ENCODE measurements at regions not wholly inside any gene's neighbourhood (a gene's known extent, or its start where the extent isn't known, plus 50 kb on each side); places are given as distances from the start of the nearest gene placed in this dataset.

DNA sequence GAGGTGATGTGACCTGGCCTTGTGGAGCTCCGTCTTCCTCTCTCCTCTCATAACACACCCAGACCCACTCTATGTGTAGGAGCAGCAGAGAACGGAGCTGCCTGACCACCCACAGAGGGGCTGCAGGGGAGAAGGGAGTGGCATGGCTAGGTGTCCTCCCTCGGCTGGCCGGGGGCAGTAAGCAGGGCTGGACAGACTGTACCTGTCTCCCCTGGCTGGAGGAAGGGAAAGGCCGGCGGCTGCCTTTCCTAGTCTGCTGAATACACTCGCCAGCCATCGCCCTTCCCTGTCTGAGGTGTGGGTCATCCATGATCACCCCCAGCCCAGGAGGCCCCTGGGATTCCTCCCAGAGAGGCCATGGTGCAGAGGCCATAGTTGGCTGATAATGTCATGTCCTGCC is 187.2 kb upstream of the AJAP1 start:
- 66 to 81% (median 79%) methylated on average over 8 of the region's 8 CpGs for WGBS, 5 donors
- Histone ChIP-seq H3K36me3 (no peaks in the 10 kb centered on the region), H3K9me3 (no peaks in the 10 kb centered on the region), H3K27me3 (peaks cover 0 to 18% (median 0%) of the 10 kb centered on the region in 3 donors), H3K27ac (no peak overlapping the region), H3K4me3 (no peak overlapping the region), H3K4me1 (no peaks in the 10 kb centered on the region)
- intact Hi-C loops (cut with DNase I; ENCODE audit: low total_unique reads): no loop called here
- TF ChIP-seq POLR2A (IDR thresholded peaks at IDR 0.05): no peak
- no peak for TF ChIP-seq EP300 (IDR thresholded peaks at IDR 0.05)
- TF ChIP-seq POLR2AphosphoS5 (IDR thresholded peaks at IDR 0.05): no peak
- TF ChIP-seq, protein P1, sequence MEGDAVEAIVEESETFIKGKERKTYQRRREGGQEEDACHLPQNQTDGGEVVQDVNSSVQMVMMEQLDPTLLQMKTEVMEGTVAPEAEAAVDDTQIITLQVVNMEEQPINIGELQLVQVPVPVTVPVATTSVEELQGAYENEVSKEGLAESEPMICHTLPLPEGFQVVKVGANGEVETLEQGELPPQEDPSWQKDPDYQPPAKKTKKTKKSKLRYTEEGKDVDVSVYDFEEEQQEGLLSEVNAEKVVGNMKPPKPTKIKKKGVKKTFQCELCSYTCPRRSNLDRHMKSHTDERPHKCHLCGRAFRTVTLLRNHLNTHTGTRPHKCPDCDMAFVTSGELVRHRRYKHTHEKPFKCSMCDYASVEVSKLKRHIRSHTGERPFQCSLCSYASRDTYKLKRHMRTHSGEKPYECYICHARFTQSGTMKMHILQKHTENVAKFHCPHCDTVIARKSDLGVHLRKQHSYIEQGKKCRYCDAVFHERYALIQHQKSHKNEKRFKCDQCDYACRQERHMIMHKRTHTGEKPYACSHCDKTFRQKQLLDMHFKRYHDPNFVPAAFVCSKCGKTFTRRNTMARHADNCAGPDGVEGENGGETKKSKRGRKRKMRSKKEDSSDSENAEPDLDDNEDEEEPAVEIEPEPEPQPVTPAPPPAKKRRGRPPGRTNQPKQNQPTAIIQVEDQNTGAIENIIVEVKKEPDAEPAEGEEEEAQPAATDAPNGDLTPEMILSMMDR (IDR thresholded peaks at IDR 0.05): no peak
- no peak for DNase-seq

- no peak overlapping the region for H3K27ac ChIP-seq
- no peak for TF ChIP-seq EP300 (IDR thresholded peaks at IDR 0.05)
- TF ChIP-seq, protein P1 (IDR thresholded peaks at IDR 0.05): no peak
- no peak for TF ChIP-seq POLR2AphosphoS5 (IDR thresholded peaks at IDR 0.05)
- no peak for TF ChIP-seq POLR2A (IDR thresholded peaks at IDR 0.05)
- WGBS, 5 donors: 50 to 88% (median 84%) methylated on average over 1 to 8 of the region's 8 CpGs
These were observed 186.0 kb upstream of the AJAP1 start for GRCh38 chr1:4468386-4468785.

GRCh38 chr1:4468804-4469514 is 185.4 kb upstream of the AJAP1 start:
- H3K9me3 ChIP-seq: no peaks in the 10 kb centered on the region
- no peak overlapping the region for H3K27ac ChIP-seq
- intact Hi-C loops (cut with DNase I; ENCODE audit: low total_unique reads): no loop called here
- no peak overlapping the region for H3K4me3 ChIP-seq
- 75 to 92% (median 79%) methylated on average over 9 of the region's 9 CpGs for WGBS, 5 donors
- DNase-seq: no peak
- no peaks in the 10 kb centered on the region for H3K36me3 ChIP-seq
- no peaks in the 10 kb centered on the region for H3K4me1 ChIP-seq
- TF ChIP-seq POLR2A (IDR thresholded peaks at IDR 0.05) (no peak), POLR2AphosphoS5 (IDR thresholded peaks at IDR 0.05) (no peak), EP300 (IDR thresholded peaks at IDR 0.05) (no peak)
- TF ChIP-seq, protein P1 (IDR thresholded peaks at IDR 0.05): no peak
- peaks cover 0 to 18% (median 0%) of the 10 kb centered on the region in 3 donors for H3K27me3 ChIP-seq

More at GRCh38 chr1:4468386-4468785, 186.0 kb upstream of the AJAP1 start:
- no peak for DNase-seq
- Histone ChIP-seq H3K9me3 (no peaks in the 10 kb centered on the region), H3K27me3 (peaks cover 0 to 18% (median 0%) of the 10 kb centered on the region in 3 donors), H3K4me3 (no peak overlapping the region), H3K4me1 (no peaks in the 10 kb centered on the region), H3K36me3 (no peaks in the 10 kb centered on the region)
- intact Hi-C loops (cut with DNase I; ENCODE audit: low total_unique reads): no loop called here

DNA sequence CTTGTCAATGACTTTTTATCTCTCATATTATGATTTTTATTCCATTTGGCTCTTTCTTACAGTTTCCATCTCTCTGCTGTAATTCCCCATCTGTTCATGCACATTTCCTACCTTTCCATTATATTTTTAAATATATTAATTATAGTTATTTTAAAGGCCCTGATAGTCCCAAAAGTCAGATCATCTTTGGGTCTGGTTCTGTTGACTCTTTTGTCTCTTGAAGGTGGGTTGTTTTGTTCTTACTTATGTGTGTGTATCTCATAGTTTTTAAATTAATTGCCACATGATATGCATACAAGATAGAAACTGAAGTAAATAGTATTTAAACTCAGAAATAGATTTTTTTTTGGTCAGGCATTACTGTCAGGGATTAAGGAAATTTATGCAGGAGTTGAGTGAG is 178.0 kb upstream of the AJAP1 start:
- Histone ChIP-seq H3K27ac (no peak overlapping the region), H3K27me3 (peaks cover 0 to 2% (median 0%) of the 10 kb centered on the region in 3 donors), H3K36me3 (no peaks in the 10 kb centered on the region), H3K9me3 (peaks cover 0 to 28% (median 26%) of the 10 kb centered on the region in 4 donors), H3K4me1 (no peaks in the 10 kb centered on the region), H3K4me3 (no peak overlapping the region)
- DNase-seq: no peak
- intact Hi-C loops (cut with DNase I; ENCODE audit: low total_unique reads): no loop called here
- TF ChIP-seq EP300 (IDR thresholded peaks at IDR 0.05): no peak
- TF ChIP-seq POLR2AphosphoS5 (IDR thresholded peaks at IDR 0.05): no peak
- TF ChIP-seq, protein P1 (IDR thresholded peaks at IDR 0.05): no peak
- TF ChIP-seq POLR2A (IDR thresholded peaks at IDR 0.05): no peak
